A549 (cell line): ENCODE measurements at regions not wholly inside any gene's neighbourhood (a gene's known extent, or its start where the extent isn't known, plus 50 kb on each side); places are given as distances from the start of the nearest gene placed in this dataset.

ENCODE experiments used
- CTCF ChIP-seq: fragments of >200 bp; sonication (Bioruptor Twin); formaldehyde crosslinking; IDR thresholded peaks from 3 replicates; pipeline ENCODE4 v1.5.1; 2016
- NR3C1 ChIP-seq: fragments of >200 bp; sonication (Bioruptor Twin); formaldehyde crosslinking; IDR thresholded peaks from 3 replicates; pipeline ENCODE4 v1.6.1; 2017
- PBX3 ChIP-seq: IDR thresholded peaks from 2 replicates; pipeline ENCODE4 v1.6.1; 2012
- POLR2A ChIP-seq: IDR thresholded peaks from 2 replicates; pipeline ENCODE4 v1.6.1; 2012; ENCODE audit warnings: mild to moderate bottlenecking, low read length

GRCh38 chr13:44195245-44195644 lies 178.4 kb upstream of the SERP2 start:
- no peak for TF ChIP-seq NR3C1
- TF ChIP-seq PBX3: no peak
- TF ChIP-seq CTCF: no peak
- no peak for TF ChIP-seq POLR2A
